GM12801 (cell line): ENCODE measurements at regions not wholly inside any gene's neighbourhood (a gene's known extent, or its start where the extent isn't known, plus 50 kb on each side); places are given as distances from the start of the nearest gene placed in this dataset.

Experiments used
- CTCF ChIP-seq: IDR thresholded peaks from one replicate; pipeline ENCODE4 v1.5.1; 2011; ENCODE audit warnings: control low read depth; ENCODE audit not compliant: insufficient read length; ENCODE audit errors: extremely low read depth

- TF ChIP-seq CTCF: no peak
These were observed 91.8 kb upstream of the ZNF521 start for GRCh38 chr18:25443776-25444175.

GRCh38 chr18:25435149-25435782, 83.3 kb upstream of the ZNF521 start:
- TF ChIP-seq CTCF: no peak

DNA sequence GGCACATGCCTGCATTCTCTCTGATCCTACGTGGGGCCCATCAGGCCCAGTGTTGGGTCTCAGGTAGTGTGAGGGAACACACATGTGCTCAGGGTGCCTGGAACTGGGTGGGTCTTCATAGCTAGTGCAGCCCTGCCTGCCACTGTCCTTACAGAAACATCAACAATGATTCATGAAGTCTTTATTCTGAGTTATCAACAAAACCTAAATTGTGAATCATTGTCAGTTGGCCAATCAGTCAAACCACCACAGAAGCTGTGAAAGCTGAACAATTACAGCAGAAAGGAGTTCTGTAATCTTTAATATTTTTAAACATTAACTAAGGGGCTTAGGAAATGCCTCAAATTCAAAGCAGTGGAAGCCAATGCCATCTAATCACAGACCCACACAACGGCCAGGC, 82.8 kb upstream of the ZNF521 start:
- no peak for TF ChIP-seq CTCF

GRCh38 chr18:25433590-25433989, 81.6 kb upstream of the ZNF521 start:
- no peak for TF ChIP-seq CTCF

- no peak for TF ChIP-seq CTCF
These were observed 73.1 kb upstream of the ZNF521 start for GRCh38 chr18:25425024-25425423.

DNA sequence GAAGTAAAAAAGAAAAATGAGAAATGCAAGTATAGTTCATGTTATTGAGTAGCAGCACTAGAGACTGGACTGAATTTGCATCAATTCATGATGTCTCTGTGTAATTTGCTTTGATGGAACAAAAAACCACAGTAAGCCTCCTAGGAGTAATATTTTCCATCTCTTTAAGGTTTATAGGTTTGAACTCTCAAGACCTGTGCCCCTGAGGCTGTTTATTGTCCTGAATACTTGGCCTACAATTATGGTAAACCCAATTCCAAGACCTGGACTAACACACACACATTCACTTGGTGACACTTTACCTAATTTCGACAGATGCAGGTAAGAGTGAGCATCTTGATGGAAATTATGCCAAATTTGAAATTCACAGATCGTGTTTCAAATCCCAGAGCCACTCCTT, 71.8 kb upstream of the ZNF521 start:
- no peak for TF ChIP-seq CTCF

DNA sequence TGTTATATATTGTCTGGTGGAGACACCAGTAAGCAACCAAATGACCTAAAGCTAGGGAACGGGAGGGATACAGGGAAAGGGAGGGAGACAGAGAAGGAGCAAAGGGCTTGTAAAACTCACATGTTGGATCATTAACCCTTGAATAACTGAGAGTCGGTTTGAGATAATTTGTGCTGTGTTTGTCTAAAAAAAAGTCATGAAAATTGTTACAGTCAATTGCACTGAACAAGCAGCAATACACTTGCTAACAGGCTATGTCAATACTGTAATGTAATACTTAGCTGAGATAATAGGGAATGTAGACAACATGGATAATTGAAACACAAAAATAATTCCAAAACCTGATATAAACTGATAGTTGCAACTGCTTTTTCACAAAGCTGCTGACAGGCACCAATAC, 71.3 kb upstream of the ZNF521 start:
- TF ChIP-seq CTCF: no peak

DNA sequence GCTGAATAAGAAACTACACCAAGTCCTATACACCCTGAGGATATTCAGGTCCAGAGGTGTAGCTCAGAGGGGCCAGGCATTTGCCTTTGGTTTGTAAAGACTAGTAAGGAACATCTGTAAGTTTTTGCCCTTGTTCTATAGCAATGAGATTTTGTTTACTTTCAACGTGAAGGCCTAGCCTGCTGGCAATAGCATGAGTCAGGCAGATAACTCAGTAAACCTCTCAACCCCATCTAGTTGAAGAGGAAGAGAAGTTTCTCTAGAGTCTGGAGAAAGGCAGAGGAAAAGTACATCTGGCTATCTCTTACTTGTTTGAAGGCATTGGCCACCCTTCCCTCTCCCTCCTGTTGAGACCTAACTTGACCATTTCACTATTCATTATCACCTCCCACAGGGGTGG, 70.3 kb upstream of the ZNF521 start:
- no peak for TF ChIP-seq CTCF
